Right hindlimb (tissue), 1 donor: ENCODE measurements at regions not wholly inside any gene's neighbourhood (a gene's known extent, or its start where the extent isn't known, plus 50 kb on each side); places are given as distances from the start of the nearest gene placed in this dataset.
"Not testable (repeated sequence)": the region's sequence is repeated elsewhere in the genome, so short reads cannot be mapped to it uniquely, and the experiment has no call there.

Experiments used
- DNase-seq: peaks from one replicate; pipeline ENCODE4 v3.0.0-alpha.2; 2018

GRCh38 chr18:60003610-60004185 lies 103.9 kb downstream of the PMAIP1 start:
- DNase-seq, result no peak

GRCh38 chr18:59996370-59996966 lies 96.7 kb downstream of the PMAIP1 start:
- no peak for DNase-seq

GRCh38 chr18:59994357-59994756 lies 94.6 kb downstream of the PMAIP1 start:
- DNase-seq, result no peak

GRCh38 chr18:59993560-59993959 lies 93.8 kb downstream of the PMAIP1 start:
- no peak for DNase-seq

- DNase-seq, result no peak
Measured at GRCh38 chr18:59990121-59990823, 90.5 kb downstream of the PMAIP1 start.

- peak; percentile 44 for DNase-seq
Measured at GRCh38 chr18:59988098-59988706, 88.4 kb downstream of the PMAIP1 start.

- no peak for DNase-seq
Measured at GRCh38 chr18:59987102-59987501, 87.3 kb downstream of the PMAIP1 start.

GRCh38 chr18:59986139-59986538 lies 86.3 kb downstream of the PMAIP1 start:
- DNase-seq, result no peak

- no peak for DNase-seq
Measured at GRCh38 chr18:59985289-59985688, 85.5 kb downstream of the PMAIP1 start.

- no peak for DNase-seq
Measured at GRCh38 chr18:59983506-59983905, 83.7 kb downstream of the PMAIP1 start.

GRCh38 chr18:59980188-59980637 lies 80.4 kb downstream of the PMAIP1 start:
- DNase-seq, result no peak

GRCh38 chr18:59971871-59972428 lies 72.2 kb downstream of the PMAIP1 start:
- DNase-seq, result no peak

- not testable (repeated sequence) for DNase-seq
Measured at GRCh38 chr18:59971144-59971543, 71.3 kb downstream of the PMAIP1 start.

GRCh38 chr18:59969477-59970028 lies 69.8 kb downstream of the PMAIP1 start:
- peak; percentile 20 for DNase-seq

- DNase-seq, result no peak
Measured at GRCh38 chr18:59968583-59968982, 68.8 kb downstream of the PMAIP1 start.

- DNase-seq, result no peak
Measured at GRCh38 chr18:59967878-59968277, 68.1 kb downstream of the PMAIP1 start.

- no peak for DNase-seq
Measured at GRCh38 chr18:59966913-59967312, 67.1 kb downstream of the PMAIP1 start.

- no peak for DNase-seq
Measured at GRCh38 chr18:59963229-59963628, 63.4 kb downstream of the PMAIP1 start.

GRCh38 chr18:59961070-59961469 lies 61.3 kb downstream of the PMAIP1 start:
- no peak for DNase-seq

GRCh38 chr18:59960272-59960671 lies 60.5 kb downstream of the PMAIP1 start:
- no peak for DNase-seq

GRCh38 chr18:59959606-59960005 lies 59.8 kb downstream of the PMAIP1 start:
- DNase-seq, result no peak

- no peak for DNase-seq
Measured at GRCh38 chr18:59959073-59959472, 59.3 kb downstream of the PMAIP1 start.

GRCh38 chr18:59957957-59958356 lies 58.2 kb downstream of the PMAIP1 start:
- DNase-seq, result peak; percentile 82
